Adrenal gland (tissue), 9 donors: ENCODE measurements at regions not wholly inside any gene's neighbourhood (a gene's known extent, or its start where the extent isn't known, plus 50 kb on each side); places are given as distances from the start of the nearest gene placed in this dataset.

Experiments used
- DNase-seq, 7 donors: peaks; one replicate each; pipeline ENCODE4 v3.0.0-alpha.2; 2019 to 2020
- H3K27ac ChIP-seq, 5 donors: fragments of 200-600 bp; sonication (generic) in 4 of 5; 1 replicate in 3 of 5; 2 replicates in 2 of 5; pipeline versions ENCODE4 v1.5.1 to v1.8.0; 2016 to 2020; ENCODE audit warnings: mild to moderate bottlenecking in 1 of 5
- H3K27me3 ChIP-seq: fragments of 200-600 bp; 2 replicates; pipeline ENCODE4 v1.8.0; 2021
- H3K36me3 ChIP-seq, 2 donors: fragments of 200-600 bp; replicated peaks in 1 of 2; 1 replicate in 1 of 2; 2 replicates in 1 of 2; pipeline versions ENCODE4 v1.5.1 to v1.8.0; 2018 to 2022
- H3K4me1 ChIP-seq, 2 donors: fragments of 200-600 bp; replicated peaks in 1 of 2; 1 replicate in 1 of 2; 2 replicates in 1 of 2; pipeline versions ENCODE4 v1.5.1 to v1.8.0; 2018 to 2021
- H3K4me3 ChIP-seq, 4 donors: fragments of 200-600 bp; sonication (generic) in 3 of 4; one replicate each; pipeline ENCODE4 v1.5.1; 2016 to 2018
- H3K9me3 ChIP-seq, 3 donors: fragments of 200-600 bp; sonication (generic) in 1 of 3; replicated peaks in 1 of 3; 1 replicate in 2 of 3; 2 replicates in 1 of 3; pipeline versions ENCODE4 v1.5.1 to v1.8.0; 2016 to 2021
- POLR2A ChIP-seq, 2 donors: fragments of 450-650 bp; IDR thresholded peaks; one replicate each; pipeline ENCODE4 v1.6.1; 2017; ENCODE audit warnings: antibody characterized with exemption in 2 of 2, mild to moderate bottlenecking in 2 of 2, moderate library complexity in 1 of 2
- WGBS, 4 donors: extraction: QIAGEN DNeasy Blood & Tissue Kit in 2 of 4; methylation state at CpG; one replicate each; pipeline versions ENCODE4 v1.1.5 to v1.1.7; 2013 to 2017; 5-methylcytosine and 5-hydroxymethylcytosine counted together
- intact Hi-C, 2 donors: fragments of 100-400 bp; cut with DNase I; formaldehyde crosslinking; loops; one replicate each; pipeline versions ENCODE4 v1.14.1 to v1.15.0; 2022 to 2023
- TF ChIP-seq, protein P1 (sequence below), 6 experiments: fragments of 450-650 bp in 4 of 6; fragments of 200-600 bp in 2 of 6; sonication (generic) in 1 of 6; IDR thresholded peaks; 1 replicate in 5 of 6; 2 replicates in 1 of 6; pipeline versions ENCODE4 v1.5.1 to v1.8.0; 2016 to 2021; ENCODE audit warnings: antibody characterized with exemption in 6 of 6, mild to moderate bottlenecking in 2 of 6, moderate library complexity in 1 of 6
- donor health status: healthy with polysubstance abuse.
- donor health status: Bipolar disorder and iron deficiency.
- donor health status: DM: yes; HTN: yes; CAD: no.
- donor health status: DM: no; HTN: no; CAD: no.
- donor health status: DM: no; HTN: no; CAD: no.

DNA sequence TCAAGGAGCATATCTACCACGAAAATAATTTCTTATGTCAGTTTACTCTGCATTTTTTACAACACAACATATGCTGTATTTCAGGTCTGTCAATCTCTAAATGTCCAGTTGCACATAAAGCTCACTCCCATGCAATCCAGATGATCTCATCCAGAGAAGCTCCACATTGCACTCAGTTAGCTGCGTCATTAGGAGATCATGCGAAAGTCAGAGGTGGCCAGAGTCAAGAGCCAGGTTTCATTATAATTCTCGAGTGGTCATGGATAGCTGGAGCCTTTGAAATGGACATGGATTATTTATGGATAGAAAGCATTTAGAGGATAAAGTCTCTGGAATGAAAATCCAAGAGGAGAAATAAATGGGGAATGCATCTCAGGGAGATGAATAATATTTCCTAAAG is 232.3 kb downstream of the GAS1 start:
- Histone ChIP-seq H3K36me3 (no peaks in the 10 kb centered on the region), H3K9me3 (no peaks in the 10 kb centered on the region), H3K4me1 (no peaks in the 10 kb centered on the region), H3K4me3 (no peak overlapping the region), H3K27me3 (no peaks in the 10 kb centered on the region), H3K27ac (no peak overlapping the region)
- intact Hi-C loops = no loop called here
- no peak for DNase-seq
- TF ChIP-seq POLR2A (IDR thresholded peaks at IDR 0.05) = no peak
- TF ChIP-seq, protein P1, sequence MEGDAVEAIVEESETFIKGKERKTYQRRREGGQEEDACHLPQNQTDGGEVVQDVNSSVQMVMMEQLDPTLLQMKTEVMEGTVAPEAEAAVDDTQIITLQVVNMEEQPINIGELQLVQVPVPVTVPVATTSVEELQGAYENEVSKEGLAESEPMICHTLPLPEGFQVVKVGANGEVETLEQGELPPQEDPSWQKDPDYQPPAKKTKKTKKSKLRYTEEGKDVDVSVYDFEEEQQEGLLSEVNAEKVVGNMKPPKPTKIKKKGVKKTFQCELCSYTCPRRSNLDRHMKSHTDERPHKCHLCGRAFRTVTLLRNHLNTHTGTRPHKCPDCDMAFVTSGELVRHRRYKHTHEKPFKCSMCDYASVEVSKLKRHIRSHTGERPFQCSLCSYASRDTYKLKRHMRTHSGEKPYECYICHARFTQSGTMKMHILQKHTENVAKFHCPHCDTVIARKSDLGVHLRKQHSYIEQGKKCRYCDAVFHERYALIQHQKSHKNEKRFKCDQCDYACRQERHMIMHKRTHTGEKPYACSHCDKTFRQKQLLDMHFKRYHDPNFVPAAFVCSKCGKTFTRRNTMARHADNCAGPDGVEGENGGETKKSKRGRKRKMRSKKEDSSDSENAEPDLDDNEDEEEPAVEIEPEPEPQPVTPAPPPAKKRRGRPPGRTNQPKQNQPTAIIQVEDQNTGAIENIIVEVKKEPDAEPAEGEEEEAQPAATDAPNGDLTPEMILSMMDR (IDR thresholded peaks at IDR 0.05) = no peak
- WGBS, 4 donors = 55 to 82% (median 77%) methylated on average over 4 of the region's 4 CpGs

DNA sequence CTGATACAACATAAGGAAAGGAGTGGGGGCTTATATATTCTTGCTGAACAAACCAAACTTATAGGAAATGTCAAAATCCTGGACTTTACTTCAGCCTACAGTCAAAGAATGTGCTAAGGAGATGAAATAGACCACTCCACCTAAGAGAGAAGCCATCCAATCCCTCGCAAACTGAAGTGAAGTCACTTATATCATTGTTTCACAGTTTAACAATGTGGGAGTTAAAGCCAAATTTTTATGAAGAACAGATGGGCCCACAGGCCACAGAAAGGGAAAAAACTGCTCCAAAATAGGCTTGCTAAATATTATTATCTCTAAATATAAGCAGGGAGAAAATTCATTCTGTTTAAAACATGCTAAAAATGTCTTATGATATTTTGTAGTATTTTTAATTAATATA is 233.3 kb downstream of the GAS1 start:
- DNase-seq = no peak
- no peak overlapping the region for H3K4me3 ChIP-seq
- TF ChIP-seq POLR2A (IDR thresholded peaks at IDR 0.05) = no peak
- TF ChIP-seq, protein P1 (IDR thresholded peaks at IDR 0.05) = no peak
- H3K9me3 ChIP-seq = no peaks in the 10 kb centered on the region
- WGBS, 4 donors = 86 to 93% (median 89%) methylated on average over 1 of the region's 1 CpG
- H3K27me3 ChIP-seq = no peaks in the 10 kb centered on the region
- H3K4me1 ChIP-seq = no peaks in the 10 kb centered on the region
- no peak overlapping the region for H3K27ac ChIP-seq
- intact Hi-C loops = no loop called here
- no peaks in the 10 kb centered on the region for H3K36me3 ChIP-seq

DNA sequence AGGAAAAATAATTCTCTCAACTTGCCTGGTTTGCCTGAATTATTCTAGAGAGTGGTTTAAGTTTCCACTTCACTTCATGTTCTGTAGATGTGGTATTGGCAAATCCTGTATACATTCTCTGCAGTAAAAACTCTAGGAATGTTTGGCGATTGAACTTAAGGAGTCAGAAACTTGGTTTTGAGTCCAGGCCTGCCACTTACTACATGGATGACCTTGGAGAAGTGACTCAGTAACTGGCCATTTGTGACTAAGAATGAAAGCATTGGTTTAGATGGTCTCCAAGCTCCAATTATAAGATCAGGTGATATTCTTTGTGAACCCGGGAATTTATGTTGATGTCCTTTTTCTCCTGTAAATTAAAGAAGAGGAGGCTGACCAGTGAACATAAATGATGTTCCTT is 233.8 kb downstream of the GAS1 start:
- TF ChIP-seq POLR2A (IDR thresholded peaks at IDR 0.05) = no peak
- TF ChIP-seq, protein P1 (IDR thresholded peaks at IDR 0.05) = no peak
- Histone ChIP-seq H3K27me3 (no peaks in the 10 kb centered on the region), H3K4me3 (no peak overlapping the region), H3K4me1 (no peaks in the 10 kb centered on the region), H3K9me3 (no peaks in the 10 kb centered on the region), H3K27ac (no peak overlapping the region), H3K36me3 (no peaks in the 10 kb centered on the region)
- intact Hi-C loops = no loop called here
- DNase-seq = no peak
- WGBS, 4 donors = 54 to 72% (median 62%) methylated on average over 2 of the region's 2 CpGs

DNA sequence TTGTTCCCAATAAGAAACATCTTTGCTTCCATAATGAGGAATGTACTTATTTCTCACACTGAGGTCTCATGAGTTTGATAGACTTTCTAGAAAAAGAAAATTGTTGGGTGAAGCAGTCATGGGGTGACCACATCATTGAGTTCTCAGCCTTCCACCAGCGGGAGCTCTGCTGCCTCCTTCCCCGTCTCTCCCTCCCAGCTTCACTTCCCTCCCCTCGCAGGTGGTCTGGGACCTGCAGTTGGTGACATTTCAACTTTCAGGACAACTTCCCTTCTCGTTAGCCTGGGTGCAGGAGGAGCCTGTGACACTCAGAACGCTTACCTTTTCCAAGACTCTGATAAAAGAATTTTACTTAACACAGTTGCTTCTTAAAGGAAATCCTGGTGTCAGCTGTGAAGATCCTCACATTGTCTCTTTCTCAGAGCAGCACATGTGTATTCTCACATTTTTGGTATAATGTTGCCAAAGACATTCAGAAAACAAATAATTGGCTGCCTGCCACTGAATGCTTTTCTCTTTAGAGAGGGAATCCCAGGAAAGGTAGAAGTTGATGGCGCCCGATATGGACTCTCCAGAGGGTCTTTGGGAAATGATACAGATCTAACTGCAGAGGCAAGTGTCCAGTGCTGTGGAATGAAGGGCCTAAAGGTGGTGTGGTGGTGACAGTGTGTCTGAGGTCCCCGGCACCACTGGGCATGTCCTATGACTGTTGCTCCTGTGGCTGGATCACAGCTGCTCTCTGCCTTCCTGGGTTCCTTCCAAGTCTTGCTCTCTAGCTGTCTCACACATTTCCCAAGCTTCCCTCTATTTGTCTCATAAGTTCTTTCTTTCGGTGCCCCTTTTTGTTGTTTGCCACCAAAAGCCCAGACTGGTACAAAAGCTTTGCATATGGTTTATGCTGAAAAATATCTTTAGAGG is 238.1 kb downstream of the GAS1 start:
- WGBS, 4 donors = 73 to 80% (median 77%) methylated on average over 9 of the region's 9 CpGs
- H3K4me3 ChIP-seq = no peak overlapping the region
- no peaks in the 10 kb centered on the region for H3K27me3 ChIP-seq
- intact Hi-C loops = no loop called here
- TF ChIP-seq, protein P1 (IDR thresholded peaks at IDR 0.05) = no peak
- TF ChIP-seq POLR2A (IDR thresholded peaks at IDR 0.05) = no peak
- H3K36me3 ChIP-seq = no peaks in the 10 kb centered on the region
- H3K9me3 ChIP-seq = no peaks in the 10 kb centered on the region
- DNase-seq = no peak
- no peak overlapping the region for H3K27ac ChIP-seq
- H3K4me1 ChIP-seq = no peaks in the 10 kb centered on the region
